ENCODE measurements at regions not wholly inside any gene's neighbourhood (a gene's known extent, or its start where the extent isn't known, plus 50 kb on each side); places are given as distances from the start of the nearest gene placed in this dataset.

DNA sequence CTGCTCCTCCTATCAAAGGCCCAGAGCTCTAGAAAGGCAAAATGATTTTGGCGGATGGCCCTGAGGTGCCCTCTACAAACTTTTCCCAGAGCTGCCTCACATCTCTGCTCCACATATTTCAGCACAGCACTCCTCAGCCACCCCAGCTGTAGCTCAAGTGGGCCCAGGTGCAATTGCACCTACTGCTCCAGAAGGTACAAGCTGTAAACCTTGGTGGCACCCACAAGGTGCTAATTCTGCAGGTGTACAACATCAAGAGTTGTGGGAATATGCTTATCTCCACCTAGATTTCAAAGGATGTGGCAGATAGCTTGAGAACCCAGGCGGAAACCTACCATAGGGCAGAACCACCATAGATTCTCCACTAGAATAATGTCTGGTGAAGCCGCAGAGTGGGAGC, 432.2 kb downstream of the TMEM232 start:
- Histone ChIP-seq H3F3A (replicated peaks; ENCODE audit: low read depth) (no peaks in the 10 kb centered on the region), H3K27ac (ENCODE audit: low read depth) (no peak overlapping the region), H3K4me1 (ENCODE audit: insufficient read depth) (peaks cover 4% of the 10 kb centered on the region; the same call in 1 of the 2 replicates), H3K4me2 (no peak overlapping the region), H3K9me2 (ENCODE audit: insufficient read depth) (peaks cover 6% of the 10 kb centered on the region; the same call in 1 of the 2 replicates), H3K27me3 (ENCODE audit: insufficient read depth) (no peaks in the 10 kb centered on the region), H2AFZ (no peak overlapping the region), H4K20me1 (replicated peaks; ENCODE audit: insufficient read depth) (no peaks in the 10 kb centered on the region), H3K4me3 (no peak overlapping the region), H3K79me2 (replicated peaks; ENCODE audit: insufficient read depth) (no peaks in the 10 kb centered on the region), H3K36me3 (ENCODE audit: insufficient read depth) (no peaks in the 10 kb centered on the region)
- no peaks in the 10 kb centered on the region for H3K9me3 Mint-ChIP-seq
- no peak overlapping the region for H3K4me3 Mint-ChIP-seq
- H3K27ac Mint-ChIP-seq, result no peak overlapping the region
- H3K36me3 Mint-ChIP-seq (ENCODE audit: low read depth), result no peaks in the 10 kb centered on the region
- H3K27me3 Mint-ChIP-seq (ENCODE audit: insufficient read depth, low read depth, poor library complexity), result no peaks in the 10 kb centered on the region
- ATAC-seq, result no peak
- TF ChIP-seq EZH2phosphoT487 (IDR thresholded peaks at IDR 0.05; ENCODE audit: unreplicated experiment), result no peak
- no peak for TF ChIP-seq STAT1 (IDR thresholded peaks at IDR 0.05; ENCODE audit: unreplicated experiment)
- TF ChIP-seq, protein P1, sequence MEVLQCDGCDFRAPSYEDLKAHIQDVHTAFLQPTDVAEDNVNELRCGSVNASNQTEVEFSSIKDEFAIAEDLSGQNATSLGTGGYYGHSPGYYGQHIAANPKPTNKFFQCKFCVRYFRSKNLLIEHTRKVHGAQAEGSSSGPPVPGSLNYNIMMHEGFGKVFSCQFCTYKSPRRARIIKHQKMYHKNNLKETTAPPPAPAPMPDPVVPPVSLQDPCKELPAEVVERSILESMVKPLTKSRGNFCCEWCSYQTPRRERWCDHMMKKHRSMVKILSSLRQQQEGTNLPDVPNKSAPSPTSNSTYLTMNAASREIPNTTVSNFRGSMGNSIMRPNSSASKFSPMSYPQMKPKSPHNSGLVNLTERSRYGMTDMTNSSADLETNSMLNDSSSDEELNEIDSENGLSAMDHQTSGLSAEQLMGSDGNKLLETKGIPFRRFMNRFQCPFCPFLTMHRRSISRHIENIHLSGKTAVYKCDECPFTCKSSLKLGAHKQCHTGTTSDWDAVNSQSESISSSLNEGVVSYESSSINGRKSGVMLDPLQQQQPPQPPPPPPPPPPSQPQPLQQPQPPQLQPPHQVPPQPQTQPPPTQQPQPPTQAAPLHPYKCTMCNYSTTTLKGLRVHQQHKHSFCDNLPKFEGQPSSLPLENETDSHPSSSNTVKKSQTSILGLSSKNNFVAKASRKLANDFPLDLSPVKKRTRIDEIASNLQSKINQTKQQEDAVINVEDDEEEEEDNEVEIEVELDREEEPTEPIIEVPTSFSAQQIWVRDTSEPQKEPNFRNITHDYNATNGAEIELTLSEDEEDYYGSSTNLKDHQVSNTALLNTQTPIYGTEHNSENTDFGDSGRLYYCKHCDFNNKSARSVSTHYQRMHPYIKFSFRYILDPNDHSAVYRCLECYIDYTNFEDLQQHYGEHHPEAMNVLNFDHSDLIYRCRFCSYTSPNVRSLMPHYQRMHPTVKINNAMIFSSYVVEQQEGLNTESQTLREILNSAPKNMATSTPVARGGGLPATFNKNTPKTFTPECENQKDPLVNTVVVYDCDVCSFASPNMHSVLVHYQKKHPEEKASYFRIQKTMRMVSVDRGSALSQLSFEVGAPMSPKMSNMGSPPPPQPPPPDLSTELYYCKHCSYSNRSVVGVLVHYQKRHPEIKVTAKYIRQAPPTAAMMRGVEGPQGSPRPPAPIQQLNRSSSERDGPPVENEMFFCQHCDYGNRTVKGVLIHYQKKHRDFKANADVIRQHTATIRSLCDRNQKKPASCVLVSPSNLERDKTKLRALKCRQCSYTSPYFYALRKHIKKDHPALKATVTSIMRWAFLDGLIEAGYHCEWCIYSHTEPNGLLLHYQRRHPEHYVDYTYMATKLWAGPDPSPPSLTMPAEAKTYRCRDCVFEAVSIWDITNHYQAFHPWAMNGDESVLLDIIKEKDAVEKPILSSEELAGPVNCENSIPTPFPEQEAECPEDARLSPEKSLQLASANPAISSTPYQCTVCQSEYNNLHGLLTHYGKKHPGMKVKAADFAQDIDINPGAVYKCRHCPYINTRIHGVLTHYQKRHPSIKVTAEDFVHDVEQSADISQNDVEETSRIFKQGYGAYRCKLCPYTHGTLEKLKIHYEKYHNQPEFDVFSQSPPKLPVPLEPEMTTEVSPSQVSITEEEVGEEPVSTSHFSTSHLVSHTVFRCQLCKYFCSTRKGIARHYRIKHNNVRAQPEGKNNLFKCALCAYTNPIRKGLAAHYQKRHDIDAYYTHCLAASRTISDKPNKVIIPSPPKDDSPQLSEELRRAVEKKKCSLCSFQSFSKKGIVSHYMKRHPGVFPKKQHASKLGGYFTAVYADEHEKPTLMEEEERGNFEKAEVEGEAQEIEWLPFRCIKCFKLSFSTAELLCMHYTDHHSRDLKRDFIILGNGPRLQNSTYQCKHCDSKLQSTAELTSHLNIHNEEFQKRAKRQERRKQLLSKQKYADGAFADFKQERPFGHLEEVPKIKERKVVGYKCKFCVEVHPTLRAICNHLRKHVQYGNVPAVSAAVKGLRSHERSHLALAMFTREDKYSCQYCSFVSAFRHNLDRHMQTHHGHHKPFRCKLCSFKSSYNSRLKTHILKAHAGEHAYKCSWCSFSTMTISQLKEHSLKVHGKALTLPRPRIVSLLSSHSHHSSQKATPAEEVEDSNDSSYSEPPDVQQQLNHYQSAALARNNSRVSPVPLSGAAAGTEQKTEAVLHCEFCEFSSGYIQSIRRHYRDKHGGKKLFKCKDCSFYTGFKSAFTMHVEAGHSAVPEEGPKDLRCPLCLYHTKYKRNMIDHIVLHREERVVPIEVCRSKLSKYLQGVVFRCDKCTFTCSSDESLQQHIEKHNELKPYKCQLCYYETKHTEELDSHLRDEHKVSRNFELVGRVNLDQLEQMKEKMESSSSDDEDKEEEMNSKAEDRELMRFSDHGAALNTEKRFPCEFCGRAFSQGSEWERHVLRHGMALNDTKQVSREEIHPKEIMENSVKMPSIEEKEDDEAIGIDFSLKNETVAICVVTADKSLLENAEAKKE (CRISPR knock-in tag; IDR thresholded peaks at IDR 0.05), result no peak
- no peak for TF ChIP-seq POLR2AphosphoS5 (IDR thresholded peaks at IDR 0.05; ENCODE audit: low read depth)
- TF ChIP-seq, protein P2, sequence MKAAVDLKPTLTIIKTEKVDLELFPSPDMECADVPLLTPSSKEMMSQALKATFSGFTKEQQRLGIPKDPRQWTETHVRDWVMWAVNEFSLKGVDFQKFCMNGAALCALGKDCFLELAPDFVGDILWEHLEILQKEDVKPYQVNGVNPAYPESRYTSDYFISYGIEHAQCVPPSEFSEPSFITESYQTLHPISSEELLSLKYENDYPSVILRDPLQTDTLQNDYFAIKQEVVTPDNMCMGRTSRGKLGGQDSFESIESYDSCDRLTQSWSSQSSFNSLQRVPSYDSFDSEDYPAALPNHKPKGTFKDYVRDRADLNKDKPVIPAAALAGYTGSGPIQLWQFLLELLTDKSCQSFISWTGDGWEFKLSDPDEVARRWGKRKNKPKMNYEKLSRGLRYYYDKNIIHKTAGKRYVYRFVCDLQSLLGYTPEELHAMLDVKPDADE (IDR thresholded peaks at IDR 0.05), result no peak
- TF ChIP-seq, protein P3, sequence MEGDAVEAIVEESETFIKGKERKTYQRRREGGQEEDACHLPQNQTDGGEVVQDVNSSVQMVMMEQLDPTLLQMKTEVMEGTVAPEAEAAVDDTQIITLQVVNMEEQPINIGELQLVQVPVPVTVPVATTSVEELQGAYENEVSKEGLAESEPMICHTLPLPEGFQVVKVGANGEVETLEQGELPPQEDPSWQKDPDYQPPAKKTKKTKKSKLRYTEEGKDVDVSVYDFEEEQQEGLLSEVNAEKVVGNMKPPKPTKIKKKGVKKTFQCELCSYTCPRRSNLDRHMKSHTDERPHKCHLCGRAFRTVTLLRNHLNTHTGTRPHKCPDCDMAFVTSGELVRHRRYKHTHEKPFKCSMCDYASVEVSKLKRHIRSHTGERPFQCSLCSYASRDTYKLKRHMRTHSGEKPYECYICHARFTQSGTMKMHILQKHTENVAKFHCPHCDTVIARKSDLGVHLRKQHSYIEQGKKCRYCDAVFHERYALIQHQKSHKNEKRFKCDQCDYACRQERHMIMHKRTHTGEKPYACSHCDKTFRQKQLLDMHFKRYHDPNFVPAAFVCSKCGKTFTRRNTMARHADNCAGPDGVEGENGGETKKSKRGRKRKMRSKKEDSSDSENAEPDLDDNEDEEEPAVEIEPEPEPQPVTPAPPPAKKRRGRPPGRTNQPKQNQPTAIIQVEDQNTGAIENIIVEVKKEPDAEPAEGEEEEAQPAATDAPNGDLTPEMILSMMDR (conservative IDR thresholded peaks at IDR 0.05; ENCODE audit: low read depth in 2 of 2), result no peak
- no peak for TF ChIP-seq NANOG (IDR thresholded peaks at IDR 0.05; ENCODE audit: borderline replicate concordance)
- no peak for TF ChIP-seq JUNB (IDR thresholded peaks at IDR 0.05; ENCODE audit: unreplicated experiment)
- no peak for TF ChIP-seq EZH2 (IDR thresholded peaks at IDR 0.05; ENCODE audit: low read depth, unreplicated experiment)
- TF ChIP-seq ZNF114 (CRISPR knock-in tag; IDR thresholded peaks at IDR 0.05), result no peak
- TF ChIP-seq, protein P4, sequence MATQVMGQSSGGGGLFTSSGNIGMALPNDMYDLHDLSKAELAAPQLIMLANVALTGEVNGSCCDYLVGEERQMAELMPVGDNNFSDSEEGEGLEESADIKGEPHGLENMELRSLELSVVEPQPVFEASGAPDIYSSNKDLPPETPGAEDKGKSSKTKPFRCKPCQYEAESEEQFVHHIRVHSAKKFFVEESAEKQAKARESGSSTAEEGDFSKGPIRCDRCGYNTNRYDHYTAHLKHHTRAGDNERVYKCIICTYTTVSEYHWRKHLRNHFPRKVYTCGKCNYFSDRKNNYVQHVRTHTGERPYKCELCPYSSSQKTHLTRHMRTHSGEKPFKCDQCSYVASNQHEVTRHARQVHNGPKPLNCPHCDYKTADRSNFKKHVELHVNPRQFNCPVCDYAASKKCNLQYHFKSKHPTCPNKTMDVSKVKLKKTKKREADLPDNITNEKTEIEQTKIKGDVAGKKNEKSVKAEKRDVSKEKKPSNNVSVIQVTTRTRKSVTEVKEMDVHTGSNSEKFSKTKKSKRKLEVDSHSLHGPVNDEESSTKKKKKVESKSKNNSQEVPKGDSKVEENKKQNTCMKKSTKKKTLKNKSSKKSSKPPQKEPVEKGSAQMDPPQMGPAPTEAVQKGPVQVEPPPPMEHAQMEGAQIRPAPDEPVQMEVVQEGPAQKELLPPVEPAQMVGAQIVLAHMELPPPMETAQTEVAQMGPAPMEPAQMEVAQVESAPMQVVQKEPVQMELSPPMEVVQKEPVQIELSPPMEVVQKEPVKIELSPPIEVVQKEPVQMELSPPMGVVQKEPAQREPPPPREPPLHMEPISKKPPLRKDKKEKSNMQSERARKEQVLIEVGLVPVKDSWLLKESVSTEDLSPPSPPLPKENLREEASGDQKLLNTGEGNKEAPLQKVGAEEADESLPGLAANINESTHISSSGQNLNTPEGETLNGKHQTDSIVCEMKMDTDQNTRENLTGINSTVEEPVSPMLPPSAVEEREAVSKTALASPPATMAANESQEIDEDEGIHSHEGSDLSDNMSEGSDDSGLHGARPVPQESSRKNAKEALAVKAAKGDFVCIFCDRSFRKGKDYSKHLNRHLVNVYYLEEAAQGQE (IDR thresholded peaks at IDR 0.05; ENCODE audit: unreplicated experiment), result no peak
- no peak for TF ChIP-seq CREB1 (CRISPR knock-in tag; IDR thresholded peaks at IDR 0.05; ENCODE audit: low read depth)
- no peak for TF ChIP-seq ZNF331 (CRISPR knock-in tag; IDR thresholded peaks at IDR 0.05; ENCODE audit: low read depth)
- no peak for DNase-seq (ENCODE audit: low spot score)
- H3K4me1 Mint-ChIP-seq, result peaks cover 5% of the 10 kb centered on the region

Data from GM23338 (cell line).